GM18520 (cell line): ENCODE measurements at regions not wholly inside any gene's neighbourhood (a gene's known extent, or its start where the extent isn't known, plus 50 kb on each side); places are given as distances from the start of the nearest gene placed in this dataset.
"Not testable (repeated sequence)": the region's sequence is repeated elsewhere in the genome, so short reads cannot be mapped to it uniquely, and the experiment has no call there.

Experiments used
- ATAC-seq: cut with Tn5 transposase; IDR thresholded peaks from one replicate; pipeline ENCODE4 v1.9.1; 2021; ENCODE audit not compliant: unreplicated experiment

GRCh38 chr6:19571176-19571575 is 266.0 kb upstream of the ID4 start:
- no peak for ATAC-seq

- ATAC-seq, result no peak
Measured at GRCh38 chr6:19578481-19578880, 258.7 kb upstream of the ID4 start.

DNA sequence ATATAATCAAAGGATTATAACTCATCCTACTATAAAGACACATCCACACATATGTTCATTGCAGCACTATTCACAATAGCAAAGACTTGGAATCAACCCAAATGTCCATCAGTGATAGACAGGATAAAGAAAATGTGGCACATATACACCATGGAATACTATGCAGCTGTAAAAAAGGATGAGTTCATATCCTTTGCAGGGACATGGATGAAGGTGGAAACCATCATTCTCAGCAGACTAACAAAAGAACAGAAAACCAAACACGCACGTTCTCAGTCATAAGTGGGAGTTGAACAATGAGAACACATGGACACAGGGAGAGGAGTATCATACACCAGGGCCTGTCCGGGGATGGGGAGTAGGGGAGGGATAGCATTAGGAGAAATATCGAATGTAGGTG is 253.0 kb upstream of the ID4 start:
- not testable (repeated sequence) for ATAC-seq

DNA sequence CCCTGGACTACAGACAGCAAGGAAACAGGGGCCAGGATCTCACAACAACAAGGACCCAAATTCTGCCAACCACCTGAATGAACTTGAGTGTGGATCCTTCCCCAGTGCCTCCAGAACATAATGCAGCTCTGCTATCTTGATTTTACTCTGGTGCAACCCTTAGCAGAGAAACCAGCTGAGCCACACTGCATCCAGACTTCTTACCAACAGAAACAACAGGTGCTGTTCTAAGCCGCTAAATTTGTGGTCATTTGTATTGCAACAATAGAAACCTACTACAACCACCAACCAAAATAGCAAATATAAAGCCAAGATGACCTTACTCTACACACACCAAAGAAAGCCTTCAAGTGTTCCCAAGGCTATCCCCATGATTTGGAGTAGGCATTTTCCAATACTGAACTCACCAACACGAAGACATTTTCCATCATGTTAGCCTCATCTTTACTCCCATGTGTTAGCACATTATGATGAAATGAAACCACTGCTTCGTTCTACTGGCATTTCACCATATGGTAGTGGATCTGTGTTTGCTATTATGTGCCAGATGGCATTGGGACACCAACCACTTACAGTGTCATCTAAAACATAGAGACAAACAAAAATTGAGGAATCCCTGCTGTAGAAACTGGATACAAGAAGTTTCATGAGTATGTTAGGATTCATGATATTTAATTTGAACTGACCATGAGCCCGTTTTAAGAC is 249.8 kb upstream of the ID4 start:
- ATAC-seq, result no peak

DNA sequence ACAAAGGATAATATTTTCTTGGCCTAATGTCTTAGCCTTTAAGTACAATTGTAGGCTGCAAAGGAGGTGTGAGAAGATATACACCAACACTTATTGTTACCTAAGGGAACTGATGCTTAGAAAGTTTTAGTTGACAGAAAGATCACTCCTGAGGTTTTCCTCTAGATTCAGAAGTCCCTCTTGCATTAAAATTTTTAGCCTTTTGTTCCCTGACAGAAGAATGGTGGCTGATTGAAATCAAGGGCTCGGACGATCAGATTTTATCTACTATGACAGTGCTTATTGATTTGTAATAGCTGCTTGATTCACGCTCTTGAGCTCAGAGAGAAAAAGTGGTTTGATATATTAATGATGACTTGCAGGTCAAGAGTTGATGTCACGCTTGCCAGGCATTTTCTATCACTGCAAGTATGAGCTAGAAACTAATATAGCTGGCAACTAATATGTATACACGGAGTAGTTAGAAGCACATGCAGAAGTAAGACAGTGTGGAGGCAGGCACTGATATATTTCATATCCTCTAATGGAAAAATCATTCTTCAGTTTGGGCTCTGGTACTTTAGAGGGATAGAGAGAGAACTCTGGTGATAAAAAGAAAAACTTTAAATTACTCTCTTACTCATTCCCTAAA is 246.6 kb upstream of the ID4 start:
- no peak for ATAC-seq

- ATAC-seq, result no peak
Measured at GRCh38 chr6:19597809-19598320, 239.3 kb upstream of the ID4 start.

- ATAC-seq, result no peak
Measured at GRCh38 chr6:19599796-19600464, 237.2 kb upstream of the ID4 start.

GRCh38 chr6:19602434-19603013 is 234.6 kb upstream of the ID4 start:
- no peak for ATAC-seq

DNA sequence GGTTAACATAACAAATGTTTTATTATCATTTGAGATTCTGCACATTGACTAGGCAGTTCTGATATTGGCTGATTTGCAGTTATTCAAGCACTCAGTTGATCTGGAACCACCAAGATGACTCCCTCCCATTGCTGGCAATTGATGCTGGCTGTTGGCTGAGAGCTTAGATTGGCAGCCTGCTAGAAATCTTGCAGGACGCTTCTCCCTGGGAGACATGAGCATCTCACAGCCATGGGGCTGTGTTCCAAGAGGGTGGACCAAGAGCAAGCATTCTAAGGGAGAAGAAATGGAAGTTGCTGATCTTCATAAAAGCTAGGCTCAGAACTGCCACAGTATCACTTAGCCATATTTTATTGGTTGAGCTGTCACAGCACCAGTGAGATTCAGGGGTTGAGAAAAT is 233.4 kb upstream of the ID4 start:
- no peak for ATAC-seq

GRCh38 chr6:19605624-19606023 is 231.5 kb upstream of the ID4 start:
- no peak for ATAC-seq

DNA sequence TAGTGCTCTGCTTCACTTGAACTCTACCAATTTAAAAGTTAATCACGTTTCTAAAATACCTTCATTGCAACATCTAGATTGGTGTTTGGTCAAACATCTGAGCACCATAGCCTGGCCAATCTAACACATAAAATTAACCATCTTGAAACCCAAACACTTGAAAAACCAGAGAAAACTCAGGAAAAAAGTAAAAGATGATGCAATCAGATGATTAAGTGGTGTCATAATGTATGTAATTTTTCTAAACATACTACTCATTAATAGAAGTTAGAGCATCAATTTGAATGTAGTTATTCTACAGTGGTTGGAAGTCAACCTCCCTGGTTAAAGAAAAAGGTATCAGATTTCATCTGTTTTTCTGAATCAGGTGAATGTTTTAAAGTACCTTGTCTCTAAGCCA is 228.6 kb upstream of the ID4 start:
- no peak for ATAC-seq

GRCh38 chr6:19609972-19610641 is 227.1 kb upstream of the ID4 start:
- ATAC-seq, result no peak

- not testable (repeated sequence) for ATAC-seq
Measured at GRCh38 chr6:19612672-19613466, 224.3 kb upstream of the ID4 start.

GRCh38 chr6:19613678-19614077 is 223.5 kb upstream of the ID4 start:
- no peak for ATAC-seq

DNA sequence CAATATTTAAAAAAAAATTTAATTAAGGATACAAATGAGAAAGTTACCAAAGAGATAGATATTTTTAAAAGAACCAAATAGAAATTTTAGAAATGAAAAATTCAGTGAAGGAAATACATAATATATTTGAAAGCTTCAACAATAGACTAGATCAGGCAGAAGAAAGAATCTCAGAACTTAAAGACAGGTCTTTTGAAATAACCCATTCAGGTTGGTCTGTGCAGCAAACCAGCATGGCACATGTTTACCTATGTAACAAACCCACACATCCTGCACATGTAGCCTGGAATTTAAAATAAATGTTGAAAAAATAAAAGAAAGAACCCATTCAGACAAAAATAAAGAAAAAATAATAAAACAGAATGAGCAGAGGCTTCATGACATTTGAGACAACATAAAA is 221.1 kb upstream of the ID4 start:
- no peak for ATAC-seq

- no peak for ATAC-seq
Measured at GRCh38 chr6:19632230-19632629, 204.9 kb upstream of the ID4 start.

DNA sequence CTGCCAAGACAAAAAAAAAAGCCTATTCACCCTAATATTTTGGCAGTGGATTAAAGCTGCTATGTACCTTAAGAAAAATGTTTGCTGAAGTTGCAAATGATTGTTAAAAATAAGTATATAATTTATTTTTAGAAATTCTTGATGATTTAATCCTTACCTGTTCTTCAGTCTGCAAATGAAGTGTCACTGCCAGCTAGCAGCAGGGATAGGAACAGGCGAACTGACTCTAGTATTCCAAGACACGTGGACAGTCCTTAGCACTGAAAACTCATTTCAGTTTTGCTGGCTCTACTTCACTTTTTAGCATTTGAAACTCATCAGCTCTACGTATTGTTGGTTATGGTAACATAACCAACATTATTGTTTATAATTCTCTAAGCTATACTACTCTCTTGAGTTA is 204.4 kb upstream of the ID4 start:
- ATAC-seq, result no peak

DNA sequence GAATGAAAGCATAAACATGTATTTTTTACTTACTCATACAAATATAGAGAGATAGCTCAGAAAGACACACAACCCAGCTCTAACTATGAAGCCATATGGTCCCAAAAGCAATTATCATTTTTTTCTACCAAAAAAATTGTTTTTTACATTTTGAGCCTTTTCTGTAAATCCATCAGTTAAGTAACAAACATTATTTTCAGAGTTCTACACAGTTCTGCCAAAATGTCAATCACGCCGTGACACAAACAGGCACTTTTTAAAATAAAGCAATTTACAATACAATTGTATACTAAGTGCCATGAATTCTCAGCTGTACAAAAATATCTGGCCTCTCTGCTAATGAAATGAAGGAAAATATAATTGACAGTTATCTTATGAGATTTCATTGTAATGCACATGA is 201.4 kb upstream of the ID4 start:
- no peak for ATAC-seq

- no peak for ATAC-seq
Measured at GRCh38 chr6:19637010-19637409, 200.2 kb upstream of the ID4 start.

- ATAC-seq, result no peak
Measured at GRCh38 chr6:19638931-19639330, 198.2 kb upstream of the ID4 start.
